K562 (cell line): ENCODE measurements at regions not wholly inside any gene's neighbourhood (a gene's known extent, or its start where the extent isn't known, plus 50 kb on each side); places are given as distances from the start of the nearest gene placed in this dataset.

Experiments used
- ATAC-seq: fragments of 200-7000 bp; cut with Tn5 transposase; 3 replicates; pipeline ENCODE4 v1.9.1; 2020; ENCODE audit warnings: moderate library complexity
- BruUV-seq: library from RNA; stranded (reverse); fragments of 400-500 nt; replicated peaks from 2 replicates; lab custom pipeline; 2021; lab: Mats Ljungman, UMichigan
- CTCF ChIA-PET: fragments of 300-600 bp; formaldehyde crosslinking; extraction: SDS; loops from one replicate; lab custom pipeline; 2021; ENCODE audit warnings: low intra/inter-chr PET ratio; lab: Yijun Ruan, JAX
- POLR2A ChIA-PET: fragments of 300-600, 350-650 bp; sonication (Branson Sonifier 250); formaldehyde crosslinking; extraction: SDS; loops from one replicate; lab custom pipeline; 2021; ENCODE audit warnings: antibody characterized with exemption, inconsistent platforms; lab: Yijun Ruan, JAX
- DNase-seq, 4 experiments: peaks; one replicate each; pipeline versions ENCODE4 v3.0.0 to v3.0.0-alpha.2; 2011 to 2018; ENCODE audit warnings: low spot score in 3 of 4, mixed read lengths in 3 of 4; ENCODE audit errors: extremely low read depth in 1 of 4
- FAIRE-seq: peaks from 2 replicates; lab custom pipeline; 2011; peaks lifted over from hg19 to GRCh38; lab: Jason Lieb, UNC
- H2AFZ ChIP-seq: 2 replicates; pipeline ENCODE4 v1.6.0; 2011; ENCODE audit warnings: low read depth, low read length, control low read depth, inconsistent platforms
- H3K27ac ChIP-seq: fragments of 200-600 bp; 3 replicates; pipeline ENCODE4 v1.8.0; 2011; ENCODE audit warnings: low read depth, mild to moderate bottlenecking, control low read depth, inconsistent platforms, low read length, moderate library complexity, mixed read lengths; ENCODE audit errors: extremely low read depth
- H3K27me3 ChIP-seq, 2 experiments: fragments of 300-600 bp in 1 of 2; 2 replicates in 1 of 2; 3 replicates in 1 of 2; pipeline versions ENCODE4 v1.6.0 to v1.8.0; 2011; ENCODE audit warnings: inconsistent platforms in 2 of 2, low read length in 2 of 2, mild to moderate bottlenecking in 1 of 2, mixed read lengths in 1 of 2, moderate library complexity in 1 of 2; ENCODE audit not compliant: control insufficient read depth in 2 of 2, insufficient read depth in 2 of 2
- H3K36me3 ChIP-seq: fragments of 300-600 bp; 3 replicates; pipeline ENCODE4 v1.8.0; 2011; ENCODE audit warnings: mild to moderate bottlenecking, low read length, inconsistent platforms; ENCODE audit not compliant: control insufficient read depth, insufficient read depth
- H3K4me1 ChIP-seq, 2 experiments: fragments of 200-600 bp in 1 of 2; replicated peaks in 1 of 2; 2 replicates in 1 of 2; 3 replicates in 1 of 2; pipeline versions ENCODE4 v1.5.1 to v1.8.0; 2011; ENCODE audit warnings: inconsistent platforms in 2 of 2, low read length in 2 of 2, mild to moderate bottlenecking in 1 of 2, mixed read lengths in 1 of 2, moderate library complexity in 1 of 2; ENCODE audit not compliant: control insufficient read depth in 2 of 2, insufficient read depth in 2 of 2
- H3K4me2 ChIP-seq: 2 replicates; pipeline ENCODE4 v1.6.1; 2011; ENCODE audit warnings: low read length, control low read depth, inconsistent platforms, mixed read lengths; ENCODE audit not compliant: insufficient read depth
- H3K4me3 ChIP-seq: fragments of 200-600 bp; sonication (generic), shearing (Covaris generic); 2 replicates; pipeline ENCODE4 v1.5.1; 2016; ENCODE audit warnings: control low read depth, inconsistent platforms
- H3K79me2 ChIP-seq: fragments of 200-600 bp; 3 replicates; pipeline ENCODE4 v1.8.0; 2011; ENCODE audit warnings: low read length, inconsistent platforms; ENCODE audit not compliant: control insufficient read depth, insufficient read depth
- H3K9ac ChIP-seq, 2 experiments: 2 replicates each; pipeline versions ENCODE4 v1.6.0 to v1.6.1; 2011; ENCODE audit warnings: low read depth in 2 of 2, low read length in 2 of 2, control low read depth in 1 of 2, inconsistent platforms in 1 of 2, mild to moderate bottlenecking in 1 of 2, mixed read lengths in 1 of 2; ENCODE audit not compliant: insufficient read depth in 1 of 2
- H3K9me1 ChIP-seq: one replicate; pipeline ENCODE4 v1.6.0; 2011; ENCODE audit warnings: inconsistent platforms, mild to moderate bottlenecking, low read length, moderate library complexity; ENCODE audit not compliant: control insufficient read depth, insufficient read depth
- H3K9me3 ChIP-seq: replicated peaks from 2 replicates; pipeline ENCODE4 v1.5.1; 2011; ENCODE audit warnings: low read depth, low read length, inconsistent platforms; ENCODE audit not compliant: control insufficient read depth, insufficient read depth
- H4K20me1 ChIP-seq: replicated peaks from 2 replicates; pipeline ENCODE4 v1.6.1; 2011; ENCODE audit warnings: low read length, inconsistent platforms, mixed read lengths; ENCODE audit not compliant: control insufficient read depth, insufficient read depth
- ATF2 ChIP-seq: sonication (generic); formaldehyde crosslinking; IDR thresholded peaks from 2 replicates; pipeline ENCODE4 v1.8.1; 2022; ENCODE audit warnings: missing genetic modification reagents
- BACH1 ChIP-seq: fragments of 200-800 bp; sonication (Bioruptor generic); IDR thresholded peaks from 2 replicates; pipeline ENCODE4 v1.6.1; 2016; ENCODE audit warnings: missing genetic modification characterization, missing compliant biosample characterization
- CHD1 ChIP-seq: fragments of 200-600 bp; sonication (generic); IDR thresholded peaks from one replicate; pipeline ENCODE4 v1.6.1; 2012; ENCODE audit warnings: mild to moderate bottlenecking, moderate library complexity, low read length, inconsistent platforms
- EWSR1 ChIP-seq: fragments of 450-650 bp; IDR thresholded peaks from 2 replicates; pipeline ENCODE4 v1.6.1; 2018; ENCODE audit warnings: borderline replicate concordance, mild to moderate bottlenecking, low read depth, moderate library complexity; ENCODE audit not compliant: partially characterized antibody
- FIP1L1 ChIP-seq: fragments of 200-400 bp; formaldehyde crosslinking; IDR thresholded peaks from 2 replicates; pipeline ENCODE4 v1.6.1; 2018; ENCODE audit warnings: mild to moderate bottlenecking, low read depth, low read length; ENCODE audit not compliant: poor library complexity, severe bottlenecking
- HES1 ChIP-seq: fragments of 450-650 bp; IDR thresholded peaks from 2 replicates; pipeline ENCODE4 v1.6.1; 2016; ENCODE audit warnings: low read depth, mild to moderate bottlenecking, moderate library complexity
- PCBP1 ChIP-seq: fragments of 200-400 bp; formaldehyde crosslinking; IDR thresholded peaks from 2 replicates; pipeline ENCODE4 v1.6.1; 2018; ENCODE audit warnings: mild to moderate bottlenecking, low read depth, low read length; ENCODE audit not compliant: poor library complexity, severe bottlenecking
- SMC3 ChIP-seq: conservative IDR thresholded peaks from 2 replicates; pipeline ENCODE4 v1.6.1; 2011; ENCODE audit warnings: low read depth, low read length, improper control_type of control experiment; ENCODE audit not compliant: insufficient read depth
- SREBF1 ChIP-seq: fragments of 150-350 bp; IDR thresholded peaks from 2 replicates; pipeline ENCODE4 v1.6.1; 2014; ENCODE audit warnings: antibody characterized with exemption, low read depth, low read length, borderline replicate concordance
- TFE3 ChIP-seq: fragments of 450-650 bp; formaldehyde crosslinking; IDR thresholded peaks from 2 replicates; pipeline ENCODE4 v1.4.0; 2020; ENCODE audit warnings: mild to moderate bottlenecking, mixed read lengths
- TSC22D4 ChIP-seq: fragments of 450-650 bp; IDR thresholded peaks from 2 replicates; pipeline ENCODE4 v1.6.1; 2016; ENCODE audit warnings: missing genetic modification characterization, missing biosample characterization, control low read depth
- WGBS: fragments of 100-300 bp; shearing (Covaris generic); methylation state at CpG from one replicate; pipeline ENCODE4 v1.1.6; 2016; ENCODE audit warnings: low coverage, mixed read lengths; ENCODE audit not compliant: insufficient coverage; ENCODE audit errors: missing lambda C conversion rate; 5-methylcytosine and 5-hydroxymethylcytosine counted together
- in situ Hi-C: fragments of 300-500 bp; cut with MboI; formaldehyde crosslinking; loops from 4 replicates; pipeline ENCODE4 v1.15.0; 2018; ENCODE audit warnings: inconsistent platforms, mixed read lengths
- intact Hi-C: fragments of 100-400 bp; cut with micrococcal nuclease; formaldehyde crosslinking; loops from 2 replicates; pipeline ENCODE4 v1.14.2; 2022

GRCh38 chr7:10588084-10588483 is 385.6 kb upstream of the PHF14 start:
- intact Hi-C loops (no loop called here), in situ Hi-C loops (no loop called here)
- Histone ChIP-seq H4K20me1 (no peaks in the 10 kb centered on the region), H3K9me1 (no peaks in the 10 kb centered on the region), H3K27me3 (no peaks in the 10 kb centered on the region), H3K79me2 (no peaks in the 10 kb centered on the region), H3K4me1 (no peaks in the 10 kb centered on the region), H3K9ac (no peak overlapping the region), H3K27ac (no peak overlapping the region), H3K9me3 (no peaks in the 10 kb centered on the region), H3K4me3 (no peak overlapping the region), H3K4me2 (no peak overlapping the region), H3K36me3 (no peaks in the 10 kb centered on the region; the same call in 2 of the 3 replicates), H2AFZ (no peak overlapping the region)
- BruUV-seq, result no TSS peak
- WGBS, result 28% methylated on average over 1 of the region's 1 CpG
- FAIRE-seq, result no peak
- CTCF ChIA-PET, result interaction anchor here (0.7 kb wide), 1 partner anchor 240 kb away, joined by 3 read pairs; no protein-coding TSS in a partner anchor
- DNase-seq, result no peak
- POLR2A ChIA-PET, result interaction anchor here (0.6 kb wide), 1 partner anchor 58 kb away, joined by 3 read pairs; no protein-coding TSS in a partner anchor
- ATAC-seq, result no peak
- no peak for TF ChIP-seq SMC3
- no peak for TF ChIP-seq TSC22D4

- intact Hi-C loops (no loop called here), in situ Hi-C loops (no loop called here)
- CTCF ChIA-PET, result no interaction called here
- H3K9me1 ChIP-seq, result no peaks in the 10 kb centered on the region
- POLR2A ChIA-PET, result no interaction called here
- TF ChIP-seq HES1 (no peak), CHD1 (no peak), BACH1 (tag) (no peak), TFE3 (CRISPR knock-in tag) (no peak), ATF2 (no peak), PCBP1 (no peak), EWSR1 (no peak), SREBF1 (no peak), FIP1L1 (no peak)
- FAIRE-seq (no peak), ATAC-seq (no peak), DNase-seq (no peak)
- no peak overlapping the region for H3K4me3 ChIP-seq
- H3K27ac ChIP-seq, result no peak overlapping the region
- no peaks in the 10 kb centered on the region for H4K20me1 ChIP-seq
- no peak overlapping the region for H3K9ac ChIP-seq
- no peak overlapping the region for H3K4me2 ChIP-seq
- 87% methylated on average over 2 of the region's 2 CpGs for WGBS
- no peaks in the 10 kb centered on the region for H3K9me3 ChIP-seq
- no peaks in the 10 kb centered on the region for H3K4me1 ChIP-seq
- H2AFZ ChIP-seq, result no peak overlapping the region
- H3K27me3 ChIP-seq, result no peaks in the 10 kb centered on the region
- H3K79me2 ChIP-seq, result no peaks in the 10 kb centered on the region
- no peaks in the 10 kb centered on the region for H3K36me3 ChIP-seq
- BruUV-seq, result no TSS peak
Measured at GRCh38 chr7:10592604-10593003, 381.1 kb upstream of the PHF14 start.
